ENCODE measurements at regions not wholly inside any gene's neighbourhood (a gene's known extent, or its start where the extent isn't known, plus 50 kb on each side); places are given as distances from the start of the nearest gene placed in this dataset.
"Not testable (repeated sequence)": the region's sequence is repeated elsewhere in the genome, so short reads cannot be mapped to it uniquely, and the experiment has no call there.

GRCh38 chr3:91485891-91486290, 2378.5 kb downstream of the EPHA3 start:
- H3K27me3 Mint-ChIP-seq (ENCODE audit: unreplicated experiment); H3K27ac Mint-ChIP-seq (ENCODE audit: unreplicated experiment); H3K4me1 Mint-ChIP-seq (ENCODE audit: low read depth, unreplicated experiment); H3K4me3 Mint-ChIP-seq (ENCODE audit: unreplicated experiment); DNase-seq; H3K9me3 Mint-ChIP-seq (ENCODE audit: unreplicated experiment); H3K36me3 Mint-ChIP-seq (ENCODE audit: unreplicated experiment): not testable (repeated sequence)

DNA sequence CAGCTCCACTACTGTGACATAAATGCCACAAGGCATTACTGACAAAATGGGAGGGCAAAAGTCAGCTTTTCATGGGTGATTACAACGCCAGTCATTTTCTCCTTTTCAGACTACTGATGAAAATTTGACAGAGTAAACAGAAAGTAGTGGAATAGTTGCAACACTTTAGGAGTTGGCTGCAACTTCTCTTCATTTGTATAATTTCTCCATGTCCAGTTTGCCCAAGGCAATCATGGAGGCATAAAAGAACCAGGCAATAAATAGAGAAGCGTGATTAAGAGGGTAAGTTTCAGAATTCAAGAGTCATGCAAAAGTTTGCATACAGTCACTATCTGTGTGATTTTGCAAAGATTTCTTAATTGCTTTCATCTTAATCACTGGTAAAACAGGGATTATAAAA, 2390.3 kb downstream of the EPHA3 start:
- not testable (repeated sequence) for H3K36me3 Mint-ChIP-seq (ENCODE audit: unreplicated experiment); H3K4me1 Mint-ChIP-seq (ENCODE audit: low read depth, unreplicated experiment); H3K4me3 Mint-ChIP-seq (ENCODE audit: unreplicated experiment); DNase-seq; H3K9me3 Mint-ChIP-seq (ENCODE audit: unreplicated experiment); H3K27me3 Mint-ChIP-seq (ENCODE audit: unreplicated experiment); H3K27ac Mint-ChIP-seq (ENCODE audit: unreplicated experiment)

DNA sequence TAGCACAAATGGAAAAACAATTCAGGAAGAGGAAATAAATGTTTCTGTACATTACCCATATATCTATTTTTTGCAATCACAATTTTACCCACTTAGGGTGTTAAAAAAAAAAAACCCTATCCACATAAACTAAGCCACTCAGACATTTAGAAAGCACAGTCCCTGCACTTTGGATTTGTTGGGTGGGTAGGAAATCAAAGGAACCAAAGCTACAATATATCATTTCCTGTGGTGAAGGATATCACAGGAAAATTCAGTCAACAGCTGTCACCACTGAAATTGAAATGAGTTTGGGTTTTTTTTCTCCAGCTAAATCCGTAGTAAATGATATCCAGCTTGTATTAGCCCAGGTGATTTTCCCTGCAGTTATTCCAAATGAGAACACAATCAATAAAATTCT, 2392.4 kb downstream of the EPHA3 start:
- H3K27ac Mint-ChIP-seq (ENCODE audit: unreplicated experiment); H3K4me1 Mint-ChIP-seq (ENCODE audit: low read depth, unreplicated experiment); DNase-seq; H3K4me3 Mint-ChIP-seq (ENCODE audit: unreplicated experiment); H3K9me3 Mint-ChIP-seq (ENCODE audit: unreplicated experiment); H3K27me3 Mint-ChIP-seq (ENCODE audit: unreplicated experiment); H3K36me3 Mint-ChIP-seq (ENCODE audit: unreplicated experiment): not testable (repeated sequence)

DNA sequence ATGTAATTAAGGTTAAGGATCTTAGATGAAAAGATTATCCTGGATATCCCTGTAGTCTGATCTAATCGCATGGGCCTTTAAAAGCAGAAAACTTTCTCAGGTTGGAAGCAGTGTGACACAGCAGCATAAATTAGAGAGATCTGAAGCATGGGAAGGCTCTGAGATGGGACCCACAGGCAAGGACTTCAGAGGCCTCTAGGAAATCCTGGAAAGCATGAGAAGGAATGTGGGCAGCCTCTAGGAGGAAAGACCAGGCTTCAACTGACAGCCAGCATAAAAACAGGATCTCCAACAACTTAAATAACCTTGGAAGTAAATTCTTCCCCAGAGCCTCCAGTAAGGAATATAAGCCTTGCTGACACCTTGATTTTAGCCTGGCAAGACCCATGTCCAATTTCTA, 2397.5 kb downstream of the EPHA3 start:
- H3K27me3 Mint-ChIP-seq (ENCODE audit: unreplicated experiment); H3K4me1 Mint-ChIP-seq (ENCODE audit: low read depth, unreplicated experiment); H3K27ac Mint-ChIP-seq (ENCODE audit: unreplicated experiment); H3K4me3 Mint-ChIP-seq (ENCODE audit: unreplicated experiment); DNase-seq; H3K9me3 Mint-ChIP-seq (ENCODE audit: unreplicated experiment); H3K36me3 Mint-ChIP-seq (ENCODE audit: unreplicated experiment): not testable (repeated sequence)

Data from glutamatergic neuron (in vitro differentiated cells).